ENCODE measurements at regions not wholly inside any gene's neighbourhood (a gene's known extent, or its start where the extent isn't known, plus 50 kb on each side); places are given as distances from the start of the nearest gene placed in this dataset.

- H3K9me3 ChIP-seq, result no peaks in the 10 kb centered on the region
- ATAC-seq (no peak), DNase-seq (ENCODE audit: low read depth in 1 of 2, low spot score in 1 of 2) (no peak), FAIRE-seq (no peak)
- no peak overlapping the region for H3K27ac ChIP-seq
- H3K4me3 ChIP-seq, result no peak overlapping the region
- H3K4me1 ChIP-seq, result peaks cover 27% of the 10 kb centered on the region
- WGBS (ENCODE audit: missing lambda C conversion rate), result 75% methylated on average over 1 of the region's 1 CpG
- ChIA-PET CTCF (no interaction called here), POLR2A (no interaction called here)
- TF ChIP-seq TFCP2L1 (CRISPR knock-in tag; IDR thresholded peaks at IDR 0.05) (no peak), HOXA7 (CRISPR knock-in tag; IDR thresholded peaks at IDR 0.05) (no peak), MAFK (IDR thresholded peaks at IDR 0.05; ENCODE audit: partially characterized antibody) (no peak), USF2 (IDR thresholded peaks at IDR 0.05) (no peak), BHLHE40 (IDR thresholded peaks at IDR 0.05; ENCODE audit: low read depth, low read length) (no peak), ZFP36 (IDR thresholded peaks at IDR 0.05; ENCODE audit: borderline replicate concordance, partially characterized antibody) (no peak), HDAC2 (IDR thresholded peaks at IDR 0.05) (no peak), ESRRA (IDR thresholded peaks at IDR 0.05; ENCODE audit: borderline replicate concordance, low read length) (no peak), CHD4 (IDR thresholded peaks at IDR 0.05; ENCODE audit: borderline replicate concordance) (no peak), NFE2L2 (conservative IDR thresholded peaks at IDR 0.05; ENCODE audit: low read length) (no peak), POLR2AphosphoS2 (conservative IDR thresholded peaks at IDR 0.05; ENCODE audit: low read length) (no peak), GATA3 (IDR thresholded peaks at IDR 0.05; ENCODE audit: borderline replicate concordance) (no peak), CBX2 (IDR thresholded peaks at IDR 0.05; ENCODE audit: borderline replicate concordance, low read depth) (no peak), REST (IDR thresholded peaks at IDR 0.05) (no peak), HES2 (IDR thresholded peaks at IDR 0.05) (no peak), BCL3 (IDR thresholded peaks at IDR 0.05) (no peak), ZSCAN20 (CRISPR knock-in tag; IDR thresholded peaks at IDR 0.05) (no peak), RFX5 (IDR thresholded peaks at IDR 0.05) (no peak)
- 0 out of 3 replicates have a peak overlapping the region, but pooled peaks have one; percentile 17 for H3K4me2 ChIP-seq
These were observed 91.6 kb upstream of the NUDT6 start for GRCh38 chr4:123014038-123014437.

- TF ChIP-seq PBX3 (IDR thresholded peaks at IDR 0.05) (no peak), CEBPB (IDR thresholded peaks at IDR 0.05) (no peak), RCOR1 (IDR thresholded peaks at IDR 0.05; ENCODE audit: low read depth, low read length) (no peak), ZSCAN20 (CRISPR knock-in tag; IDR thresholded peaks at IDR 0.05) (no peak), CBX8 (IDR thresholded peaks at IDR 0.05) (no peak), SREBF2 (IDR thresholded peaks at IDR 0.05) (no peak), NPAS2 (CRISPR knock-in tag; IDR thresholded peaks at IDR 0.05; ENCODE audit: borderline replicate concordance) (no peak), HOXB5 (CRISPR knock-in tag; IDR thresholded peaks at IDR 0.05) (no peak), NR3C1 (IDR thresholded peaks at IDR 0.05) (no peak), HOXB13 (CRISPR knock-in tag; IDR thresholded peaks at IDR 0.05; ENCODE audit: low read depth) (no peak), HMGXB4 (CRISPR knock-in tag; IDR thresholded peaks at IDR 0.05; ENCODE audit: borderline replicate concordance) (no peak)
- WGBS (ENCODE audit: missing lambda C conversion rate), result 92% methylated on average over 6 of the region's 8 CpGs
- Histone ChIP-seq H3K27ac (no peak overlapping the region), H3K4me2 (peak overlapping the region; percentile 38; the same call in 1 of the 3 replicates), H3K9me3 (no peaks in the 10 kb centered on the region), H3K4me1 (peaks cover 27% of the 10 kb centered on the region), H3K4me3 (no peak overlapping the region)
- ATAC-seq (peak in 1 of 2 experiments; percentile 33; a peak in 2 of 6 replicates), FAIRE-seq (no peak), DNase-seq (ENCODE audit: low read depth in 1 of 2, low spot score in 1 of 2) (no peak)
- ChIA-PET CTCF (no interaction called here), POLR2A (no interaction called here)
These were observed 94.7 kb upstream of the NUDT6 start for GRCh38 chr4:123017078-123017477.
